ENCODE measurements at regions not wholly inside any gene's neighbourhood (a gene's known extent, or its start where the extent isn't known, plus 50 kb on each side); places are given as distances from the start of the nearest gene placed in this dataset.

DNA sequence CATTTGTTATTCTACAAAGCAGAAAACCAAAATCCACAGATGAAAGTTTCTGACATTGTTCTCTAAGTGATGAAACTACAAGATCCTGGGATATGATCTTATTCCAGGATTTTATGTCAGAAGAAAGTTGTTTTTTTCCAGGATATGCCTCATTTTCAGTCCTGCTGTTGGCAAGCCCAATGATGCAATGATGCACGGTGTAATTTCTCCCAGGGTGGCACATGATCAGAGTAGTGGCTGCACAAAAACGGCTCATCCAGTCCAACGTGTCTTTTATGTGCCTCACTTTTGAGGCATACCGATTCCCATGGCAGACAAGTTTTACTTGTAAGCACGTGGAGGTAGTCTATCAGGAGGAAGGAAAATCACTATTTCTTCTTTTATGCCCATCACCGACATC, 302.3 kb upstream of the JAG1 start:
- DNase-seq, result no peak
- no peaks in the 10 kb centered on the region for H3K36me3 ChIP-seq
- 81 to 88% methylated on average over 6 of the region's 6 CpGs for WGBS, 2 donors
- H3K4me1 ChIP-seq, result peaks cover 0 to 8% (median 0%) of the 10 kb centered on the region in 3 donors
- no peaks in the 10 kb centered on the region for H3K9me3 ChIP-seq
- H3K4me3 ChIP-seq, result no peak overlapping the region
- intact Hi-C loops (cut with DNase I), result no loop called here
- no peak for TF ChIP-seq POLR2A (IDR thresholded peaks at IDR 0.05)
- TF ChIP-seq, protein P1, sequence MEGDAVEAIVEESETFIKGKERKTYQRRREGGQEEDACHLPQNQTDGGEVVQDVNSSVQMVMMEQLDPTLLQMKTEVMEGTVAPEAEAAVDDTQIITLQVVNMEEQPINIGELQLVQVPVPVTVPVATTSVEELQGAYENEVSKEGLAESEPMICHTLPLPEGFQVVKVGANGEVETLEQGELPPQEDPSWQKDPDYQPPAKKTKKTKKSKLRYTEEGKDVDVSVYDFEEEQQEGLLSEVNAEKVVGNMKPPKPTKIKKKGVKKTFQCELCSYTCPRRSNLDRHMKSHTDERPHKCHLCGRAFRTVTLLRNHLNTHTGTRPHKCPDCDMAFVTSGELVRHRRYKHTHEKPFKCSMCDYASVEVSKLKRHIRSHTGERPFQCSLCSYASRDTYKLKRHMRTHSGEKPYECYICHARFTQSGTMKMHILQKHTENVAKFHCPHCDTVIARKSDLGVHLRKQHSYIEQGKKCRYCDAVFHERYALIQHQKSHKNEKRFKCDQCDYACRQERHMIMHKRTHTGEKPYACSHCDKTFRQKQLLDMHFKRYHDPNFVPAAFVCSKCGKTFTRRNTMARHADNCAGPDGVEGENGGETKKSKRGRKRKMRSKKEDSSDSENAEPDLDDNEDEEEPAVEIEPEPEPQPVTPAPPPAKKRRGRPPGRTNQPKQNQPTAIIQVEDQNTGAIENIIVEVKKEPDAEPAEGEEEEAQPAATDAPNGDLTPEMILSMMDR (IDR thresholded peaks at IDR 0.05), result no peak
- H3K27ac ChIP-seq, result no peak overlapping the region
- no peaks in the 10 kb centered on the region for H3K27me3 ChIP-seq

DNA sequence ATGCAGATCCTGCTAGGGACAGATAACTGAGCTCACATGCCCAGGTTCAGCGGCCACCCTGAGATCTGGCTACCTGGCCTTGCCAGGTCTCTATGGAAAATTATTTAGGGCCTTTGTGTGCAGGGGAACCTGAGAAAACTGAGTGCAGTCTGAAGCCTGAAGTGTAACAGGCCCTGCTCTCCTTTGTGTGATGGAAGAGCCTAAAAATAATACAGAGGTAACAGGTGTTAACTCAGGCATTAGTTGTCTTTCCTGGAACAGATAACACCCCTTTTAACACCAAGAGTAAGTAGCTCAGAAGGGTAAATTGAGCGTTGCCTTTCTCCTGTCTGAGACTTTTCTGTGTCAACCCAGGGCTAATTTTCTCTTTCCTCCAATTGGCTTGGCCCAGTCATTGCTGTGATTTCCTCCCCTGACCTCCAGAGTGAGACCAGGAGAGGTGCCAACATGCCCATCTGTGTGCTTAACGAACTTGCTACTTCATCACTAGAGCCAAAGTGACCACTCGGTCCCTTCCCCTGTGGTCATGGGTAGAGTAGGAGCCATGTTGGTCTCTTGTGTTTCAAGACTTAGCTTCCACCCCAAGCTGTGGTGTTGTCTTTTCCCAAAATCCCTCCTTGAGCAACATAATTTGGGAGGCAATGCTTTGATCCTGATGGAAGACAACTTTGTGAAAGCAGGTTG, 304.4 kb upstream of the JAG1 start:
- TF ChIP-seq, protein P1 (IDR thresholded peaks at IDR 0.05), result no peak
- TF ChIP-seq POLR2A (IDR thresholded peaks at IDR 0.05), result no peak
- no peaks in the 10 kb centered on the region for H3K36me3 ChIP-seq
- H3K27ac ChIP-seq, result no peak overlapping the region
- 68 to 72% methylated on average over 3 of the region's 4 CpGs for WGBS, 2 donors
- H3K27me3 ChIP-seq, result no peaks in the 10 kb centered on the region
- intact Hi-C loops (cut with DNase I), result no loop called here
- H3K4me1 ChIP-seq, result peaks cover 0 to 10% (median 0%) of the 10 kb centered on the region in 3 donors
- no peaks in the 10 kb centered on the region for H3K9me3 ChIP-seq
- H3K4me3 ChIP-seq, result no peak overlapping the region
- no peak for DNase-seq

DNA sequence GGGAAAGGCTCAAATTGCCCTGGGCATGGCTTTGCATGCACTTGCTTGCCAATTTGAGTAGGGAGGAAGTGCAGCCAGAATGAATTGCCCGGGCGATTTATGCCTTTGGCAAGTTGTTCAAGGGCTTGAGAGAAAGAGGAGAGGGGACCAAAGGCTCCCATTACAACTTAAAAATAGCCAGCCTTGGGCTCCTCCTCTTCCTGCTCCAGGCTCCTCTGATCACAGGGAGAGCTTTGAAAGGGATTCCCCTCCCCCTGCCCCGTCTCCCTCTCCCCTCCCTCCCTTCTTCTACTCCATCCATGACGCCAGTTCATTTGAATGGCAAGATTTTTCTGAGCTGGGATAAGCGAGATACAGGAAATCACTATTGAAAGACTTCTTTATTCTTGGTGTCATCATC, 304.9 kb upstream of the JAG1 start:
- no peaks in the 10 kb centered on the region for H3K36me3 ChIP-seq
- H3K27me3 ChIP-seq, result no peaks in the 10 kb centered on the region
- intact Hi-C loops (cut with DNase I), result no loop called here
- H3K4me1 ChIP-seq, result peaks cover 0 to 10% (median 0%) of the 10 kb centered on the region in 3 donors
- 32 to 35% methylated on average over 4 to 5 of the region's 5 CpGs for WGBS, 2 donors
- no peak for DNase-seq
- no peak overlapping the region for H3K4me3 ChIP-seq
- no peak overlapping the region for H3K27ac ChIP-seq
- no peaks in the 10 kb centered on the region for H3K9me3 ChIP-seq
- TF ChIP-seq, protein P1 (IDR thresholded peaks at IDR 0.05), result no peak
- no peak for TF ChIP-seq POLR2A (IDR thresholded peaks at IDR 0.05)

DNA sequence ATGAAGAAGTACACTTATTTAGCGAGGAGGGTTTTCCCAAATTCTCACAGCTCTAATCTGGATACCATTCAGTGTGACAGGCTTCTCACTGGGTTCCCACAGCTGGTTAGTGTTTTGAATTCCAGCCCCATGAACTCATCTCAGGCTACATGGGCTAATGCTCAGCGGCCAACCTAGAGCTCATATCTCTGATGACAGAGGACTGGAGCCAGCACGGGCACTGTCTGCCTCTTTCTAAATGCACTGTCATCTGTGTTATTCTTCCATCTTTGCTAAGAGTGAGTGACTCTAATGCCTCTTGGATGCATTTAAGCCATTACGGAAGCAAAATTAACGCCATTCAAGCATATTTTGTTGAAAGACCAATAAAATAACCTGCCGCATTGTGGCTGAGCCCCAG, 308.9 kb upstream of the JAG1 start:
- intact Hi-C loops (cut with DNase I), result no loop called here
- TF ChIP-seq, protein P1 (IDR thresholded peaks at IDR 0.05), result no peak
- no peak for TF ChIP-seq POLR2A (IDR thresholded peaks at IDR 0.05)
- Histone ChIP-seq H3K27me3 (no peaks in the 10 kb centered on the region), H3K9me3 (no peaks in the 10 kb centered on the region), H3K4me3 (no peak overlapping the region), H3K36me3 (no peaks in the 10 kb centered on the region), H3K27ac (peak overlapping the region in 1 of 4 donors; percentile 44), H3K4me1 (peaks cover 0 to 31% (median 5%) of the 10 kb centered on the region in 3 donors)
- 61 to 71% methylated on average over 6 of the region's 6 CpGs for WGBS, 2 donors
- DNase-seq, result no peak

DNA sequence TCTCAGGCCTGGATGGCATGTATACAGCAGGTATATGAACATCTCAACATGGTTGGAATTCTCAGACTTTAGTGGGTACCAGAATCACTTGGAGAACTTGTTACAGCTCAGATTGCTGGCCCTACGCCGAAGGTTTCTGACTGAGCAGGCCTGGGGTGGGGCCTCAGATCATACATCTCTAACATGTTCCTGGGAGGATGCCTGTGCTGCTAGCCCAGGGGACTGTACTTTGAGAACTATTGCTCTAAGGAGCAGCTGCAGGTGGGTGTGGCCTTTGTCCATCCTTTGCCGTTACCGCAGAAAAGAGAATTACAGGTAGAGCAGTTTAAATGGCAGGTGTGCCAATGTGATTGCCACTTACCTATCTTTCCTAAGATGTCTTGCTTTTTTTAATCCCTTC, 310.5 kb upstream of the JAG1 start:
- H3K9me3 ChIP-seq, result no peaks in the 10 kb centered on the region
- intact Hi-C loops (cut with DNase I), result no loop called here
- H3K27ac ChIP-seq, result peak overlapping the region in 2 of 4 donors; percentile 23 to 26
- WGBS, 2 donors, result 57 to 65% methylated on average over 2 to 4 of the region's 4 CpGs
- no peaks in the 10 kb centered on the region for H3K36me3 ChIP-seq
- no peak for DNase-seq
- H3K4me3 ChIP-seq, result no peak overlapping the region
- H3K4me1 ChIP-seq, result peaks cover 0 to 37% (median 5%) of the 10 kb centered on the region in 3 donors
- no peak for TF ChIP-seq POLR2A (IDR thresholded peaks at IDR 0.05)
- TF ChIP-seq, protein P1 (IDR thresholded peaks at IDR 0.05), result no peak
- no peaks in the 10 kb centered on the region for H3K27me3 ChIP-seq
